HCEC 1CT (cell line): ENCODE measurements at regions not wholly inside any gene's neighbourhood (a gene's known extent, or its start where the extent isn't known, plus 50 kb on each side); places are given as distances from the start of the nearest gene placed in this dataset.

ENCODE experiments used
- DNase-seq: peaks from one replicate; pipeline ENCODE4 v3.0.0-alpha.2; 2017

GRCh38 chr4:136198358-136198757 is 1333.9 kb downstream of the PCDH18 start:
- no peak for DNase-seq

- DNase-seq, result no peak
Measured at GRCh38 chr4:136194962-136195361, 1337.3 kb downstream of the PCDH18 start.

GRCh38 chr4:136186650-136187049 is 1345.6 kb downstream of the PCDH18 start:
- no peak for DNase-seq

- no peak for DNase-seq
Measured at GRCh38 chr4:136183513-136183912, 1348.8 kb downstream of the PCDH18 start.

GRCh38 chr4:136156947-136157346 is 1375.3 kb downstream of the PCDH18 start:
- DNase-seq, result no peak

- no peak for DNase-seq
Measured at GRCh38 chr4:136150046-136150445, 1382.2 kb downstream of the PCDH18 start.

GRCh38 chr4:136136601-136137000 is 1395.7 kb downstream of the PCDH18 start:
- no peak for DNase-seq

- no peak for DNase-seq
Measured at GRCh38 chr4:136124251-136124745, 1408.0 kb downstream of the PCDH18 start.

- DNase-seq, result no peak
Measured at GRCh38 chr4:136121426-136121825, 1410.9 kb downstream of the PCDH18 start.

GRCh38 chr4:136113921-136114320 is 1418.4 kb downstream of the PCDH18 start:
- no peak for DNase-seq

- no peak for DNase-seq
Measured at GRCh38 chr4:136112116-136112515, 1420.2 kb downstream of the PCDH18 start.

- DNase-seq, result no peak
Measured at GRCh38 chr4:136106753-136107152, 1425.5 kb downstream of the PCDH18 start.

GRCh38 chr4:136103616-136104015 is 1428.7 kb downstream of the PCDH18 start:
- DNase-seq, result no peak

- DNase-seq, result no peak
Measured at GRCh38 chr4:136097676-136098075, 1434.6 kb downstream of the PCDH18 start.

GRCh38 chr4:136088211-136088867 is 1444.0 kb downstream of the PCDH18 start:
- no peak for DNase-seq

GRCh38 chr4:136078976-136079375 is 1453.3 kb downstream of the PCDH18 start:
- no peak for DNase-seq

- no peak for DNase-seq
Measured at GRCh38 chr4:136056748-136057147, 1475.5 kb downstream of the PCDH18 start.

- no peak for DNase-seq
Measured at GRCh38 chr4:136055360-136055759, 1476.9 kb downstream of the PCDH18 start.

GRCh38 chr4:136036744-136037143 is 1495.5 kb downstream of the PCDH18 start:
- peak; percentile 7 for DNase-seq

- no peak for DNase-seq
Measured at GRCh38 chr4:136032391-136032790, 1499.9 kb downstream of the PCDH18 start.

GRCh38 chr4:136025540-136025939 is 1506.8 kb downstream of the PCDH18 start:
- no peak for DNase-seq

- DNase-seq, result no peak
Measured at GRCh38 chr4:136017556-136017955, 1514.7 kb downstream of the PCDH18 start.

- no peak for DNase-seq
Measured at GRCh38 chr4:136012220-136012619, 1520.1 kb downstream of the PCDH18 start.

- DNase-seq, result no peak
Measured at GRCh38 chr4:136009258-136009832, 1522.9 kb downstream of the PCDH18 start.

GRCh38 chr4:136007991-136008390 is 1524.3 kb downstream of the PCDH18 start:
- DNase-seq, result no peak
